ENCODE measurements at regions not wholly inside any gene's neighbourhood (a gene's known extent, or its start where the extent isn't known, plus 50 kb on each side); places are given as distances from the start of the nearest gene placed in this dataset.

DNA sequence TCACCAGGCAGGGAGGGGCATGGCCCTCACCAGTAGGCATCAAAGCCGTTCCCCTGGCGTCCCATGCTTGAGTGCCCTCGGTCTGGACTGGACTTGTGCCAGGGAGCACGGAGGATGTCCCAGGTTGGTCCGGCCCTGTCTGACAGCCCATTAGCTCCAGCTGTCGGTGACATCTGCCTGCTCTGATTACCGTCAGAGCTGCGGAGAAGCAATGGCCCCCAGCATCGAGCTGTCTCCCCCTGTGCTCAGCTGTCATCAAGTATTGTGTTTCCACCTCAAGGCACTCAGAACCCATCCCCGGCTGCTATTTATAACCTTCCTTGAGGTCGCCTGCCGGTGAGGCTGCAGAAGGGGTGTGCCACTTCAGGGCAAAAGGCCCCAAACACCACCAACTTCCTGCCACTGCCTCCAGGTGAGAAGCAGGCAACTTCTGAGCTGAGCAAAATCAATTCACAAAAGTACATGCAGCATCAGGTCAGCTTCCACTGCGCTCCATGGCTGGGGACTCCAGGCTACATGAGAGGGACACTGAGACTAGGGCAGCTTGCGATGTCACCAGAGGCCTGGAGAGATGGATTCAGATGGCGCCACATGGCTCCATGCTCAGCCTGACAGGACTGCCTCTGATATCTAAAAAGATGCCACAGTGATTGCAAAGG is 142.7 kb downstream of the C5orf15 start:
- no peak for DNase-seq (ENCODE audit: low read depth)
- H3K4me3 ChIP-seq (ENCODE audit: low read length) = no peak overlapping the region
- TF ChIP-seq, protein P1, sequence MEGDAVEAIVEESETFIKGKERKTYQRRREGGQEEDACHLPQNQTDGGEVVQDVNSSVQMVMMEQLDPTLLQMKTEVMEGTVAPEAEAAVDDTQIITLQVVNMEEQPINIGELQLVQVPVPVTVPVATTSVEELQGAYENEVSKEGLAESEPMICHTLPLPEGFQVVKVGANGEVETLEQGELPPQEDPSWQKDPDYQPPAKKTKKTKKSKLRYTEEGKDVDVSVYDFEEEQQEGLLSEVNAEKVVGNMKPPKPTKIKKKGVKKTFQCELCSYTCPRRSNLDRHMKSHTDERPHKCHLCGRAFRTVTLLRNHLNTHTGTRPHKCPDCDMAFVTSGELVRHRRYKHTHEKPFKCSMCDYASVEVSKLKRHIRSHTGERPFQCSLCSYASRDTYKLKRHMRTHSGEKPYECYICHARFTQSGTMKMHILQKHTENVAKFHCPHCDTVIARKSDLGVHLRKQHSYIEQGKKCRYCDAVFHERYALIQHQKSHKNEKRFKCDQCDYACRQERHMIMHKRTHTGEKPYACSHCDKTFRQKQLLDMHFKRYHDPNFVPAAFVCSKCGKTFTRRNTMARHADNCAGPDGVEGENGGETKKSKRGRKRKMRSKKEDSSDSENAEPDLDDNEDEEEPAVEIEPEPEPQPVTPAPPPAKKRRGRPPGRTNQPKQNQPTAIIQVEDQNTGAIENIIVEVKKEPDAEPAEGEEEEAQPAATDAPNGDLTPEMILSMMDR (conservative IDR thresholded peaks at IDR 0.05; ENCODE audit: low read depth, low read length) = no peak

DNA sequence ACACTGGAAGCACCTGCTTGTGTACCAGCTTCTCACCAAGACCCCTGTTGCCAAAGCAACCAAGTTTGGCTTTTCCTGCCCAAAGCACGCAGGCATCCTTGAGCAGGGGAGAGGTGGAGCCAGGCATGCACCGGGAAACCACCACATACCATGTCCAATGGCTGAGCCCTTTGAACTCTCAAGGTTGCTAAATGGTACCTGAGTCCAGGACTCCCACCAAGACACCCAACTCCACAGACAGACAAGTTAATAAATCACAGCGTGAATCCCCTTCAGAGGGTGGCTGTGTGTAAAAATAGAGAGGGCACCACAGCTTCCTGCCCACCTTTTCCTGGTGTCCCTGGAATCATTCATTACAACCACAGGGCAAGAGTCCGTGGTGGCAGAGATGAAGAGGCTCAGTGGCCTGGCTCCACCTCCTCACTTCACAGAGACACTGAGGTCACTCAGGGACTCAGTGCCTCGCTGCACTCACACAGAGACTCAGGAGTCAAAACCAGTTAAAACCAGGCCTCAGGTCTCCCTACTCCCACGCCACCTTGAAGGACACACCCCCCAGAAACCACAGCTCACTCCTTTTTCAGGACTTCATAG is 143.7 kb downstream of the C5orf15 start:
- no peak for DNase-seq (ENCODE audit: low read depth)
- TF ChIP-seq, protein P1 (conservative IDR thresholded peaks at IDR 0.05; ENCODE audit: low read depth, low read length) = no peak
- H3K4me3 ChIP-seq (ENCODE audit: low read length) = no peak overlapping the region

DNA sequence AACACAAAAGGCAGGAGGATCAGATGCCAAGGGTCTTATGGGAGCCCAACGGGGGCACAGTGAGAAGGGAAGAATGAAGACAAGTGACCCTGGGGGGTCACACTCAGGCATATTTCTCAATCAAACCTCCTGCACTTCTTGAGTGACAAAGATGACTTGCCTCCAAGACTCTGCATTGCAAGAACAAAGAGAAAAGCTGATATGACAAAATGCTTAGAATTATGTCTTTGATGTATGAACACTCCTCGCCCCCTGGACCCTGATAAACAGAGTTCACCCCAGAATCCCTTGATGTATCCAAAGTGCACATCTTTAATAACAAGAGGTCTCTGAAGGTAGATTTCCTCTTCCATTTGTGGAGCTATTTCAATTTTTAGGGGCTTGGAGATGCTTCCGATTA is 146.5 kb downstream of the C5orf15 start:
- H3K4me3 ChIP-seq (ENCODE audit: low read length) = no peak overlapping the region
- TF ChIP-seq, protein P1 (conservative IDR thresholded peaks at IDR 0.05; ENCODE audit: low read depth, low read length) = no peak
- DNase-seq (ENCODE audit: low read depth) = no peak

DNA sequence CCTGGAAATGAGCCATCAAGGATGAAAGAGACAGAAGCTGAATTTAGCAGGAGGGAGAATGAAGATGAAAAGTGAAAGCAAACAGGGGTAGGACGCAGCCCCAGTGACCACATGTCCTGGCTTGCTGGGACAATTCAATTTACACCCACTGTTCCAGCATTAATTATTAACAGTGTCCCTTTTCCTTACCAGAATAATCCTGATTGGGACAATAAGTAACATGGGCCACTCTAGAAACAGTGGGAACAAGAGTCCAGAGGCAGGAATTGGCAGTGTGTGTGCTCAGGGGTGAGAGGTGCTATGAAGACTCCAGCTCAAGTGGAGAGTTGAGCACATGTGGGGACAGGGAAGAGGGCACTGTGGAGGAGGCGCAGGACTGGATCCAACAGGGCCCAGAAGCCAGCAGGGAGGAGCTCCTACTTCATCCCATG is 147.1 kb downstream of the C5orf15 start:
- no peak overlapping the region for H3K4me3 ChIP-seq (ENCODE audit: low read length)
- no peak for DNase-seq (ENCODE audit: low read depth)
- TF ChIP-seq, protein P1 (conservative IDR thresholded peaks at IDR 0.05; ENCODE audit: low read depth, low read length) = no peak

DNA sequence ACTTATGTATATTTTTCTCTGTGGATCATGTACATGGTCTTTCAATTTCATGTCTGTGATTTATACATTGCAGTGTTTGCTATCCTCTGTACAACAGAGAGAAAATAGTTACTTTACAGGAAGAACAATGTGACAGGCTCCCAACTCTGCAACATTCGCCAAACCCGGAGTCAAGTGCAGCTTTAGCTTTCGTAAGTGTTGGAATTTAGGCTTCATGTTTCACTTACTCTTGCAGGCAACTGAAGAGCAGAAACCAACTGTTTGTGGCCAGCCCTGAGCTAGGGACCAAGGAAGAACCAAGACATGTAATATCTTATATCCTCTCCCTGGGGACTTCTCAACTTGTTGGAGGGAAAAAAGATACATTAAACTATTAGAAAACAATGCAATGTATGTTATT is 147.9 kb downstream of the C5orf15 start:
- DNase-seq (ENCODE audit: low read depth) = no peak
- TF ChIP-seq, protein P1 (conservative IDR thresholded peaks at IDR 0.05; ENCODE audit: low read depth, low read length) = no peak
- H3K4me3 ChIP-seq (ENCODE audit: low read length) = no peak overlapping the region

DNA sequence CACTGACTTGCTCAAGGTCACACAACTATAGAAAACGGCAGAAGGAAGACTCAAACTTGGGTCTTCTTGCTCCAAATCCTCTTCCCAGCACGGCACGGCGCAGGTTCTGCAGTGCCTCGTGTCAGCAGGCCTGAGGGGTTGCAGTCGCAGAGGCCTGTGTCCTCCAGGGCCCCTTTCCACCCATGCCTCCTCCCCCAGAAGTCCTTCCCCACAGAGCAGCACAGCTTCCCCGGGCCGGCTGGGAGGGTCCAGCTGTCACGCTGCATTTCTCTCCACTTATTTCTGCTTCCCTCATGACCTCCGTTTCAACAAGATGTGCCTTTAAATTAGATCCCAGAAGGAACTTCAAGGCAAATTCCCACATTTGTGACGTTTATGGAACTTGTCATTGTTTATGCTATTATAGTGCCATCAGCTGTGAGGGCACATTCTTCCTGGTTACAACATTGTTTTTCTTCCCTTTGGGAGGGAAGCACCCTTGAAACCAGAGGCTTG is 148.4 kb downstream of the C5orf15 start:
- H3K4me3 ChIP-seq (ENCODE audit: low read length) = no peak overlapping the region
- DNase-seq (ENCODE audit: low read depth) = no peak
- TF ChIP-seq, protein P1 (conservative IDR thresholded peaks at IDR 0.05; ENCODE audit: low read depth, low read length) = no peak
